RCC 7860 (cell line): ENCODE measurements at regions not wholly inside any gene's neighbourhood (a gene's known extent, or its start where the extent isn't known, plus 50 kb on each side); places are given as distances from the start of the nearest gene placed in this dataset.

Experiments used
- DNase-seq: peaks from one replicate; pipeline ENCODE4 v3.0.0-alpha.2; 2015; ENCODE audit warnings: low spot score
- FAIRE-seq: peaks from 2 replicates; lab custom pipeline; 2012; peaks lifted over from hg19 to GRCh38; lab: Jason Lieb, UNC

GRCh38 chr17:74059479-74060240 is 143.8 kb upstream of the RPL38 start:
- FAIRE-seq, result no peak
- no peak for DNase-seq

GRCh38 chr17:74061758-74062157 is 141.7 kb upstream of the RPL38 start:
- FAIRE-seq (no peak), DNase-seq (no peak)

GRCh38 chr17:74062234-74062633 is 141.2 kb upstream of the RPL38 start:
- no peak for FAIRE-seq
- no peak for DNase-seq

GRCh38 chr17:74063439-74063838 is 140.0 kb upstream of the RPL38 start:
- FAIRE-seq, result no peak
- DNase-seq, result no peak

GRCh38 chr17:74070374-74070773 is 133.1 kb upstream of the RPL38 start:
- no peak for FAIRE-seq
- DNase-seq, result no peak

- FAIRE-seq (no peak), DNase-seq (no peak)
Observed at GRCh38 chr17:74070998-74071679, 132.3 kb upstream of the RPL38 start.

- no peak for FAIRE-seq
- DNase-seq, result no peak
Observed at GRCh38 chr17:74072340-74072739, 131.1 kb upstream of the RPL38 start.

GRCh38 chr17:74076446-74076845 is 127.0 kb upstream of the RPL38 start:
- DNase-seq, result no peak
- no peak for FAIRE-seq

GRCh38 chr17:74077231-74077630 is 126.2 kb upstream of the RPL38 start:
- DNase-seq (no peak), FAIRE-seq (no peak)

- DNase-seq (no peak), FAIRE-seq (no peak)
Observed at GRCh38 chr17:74078363-74078941, 125.0 kb upstream of the RPL38 start.

- DNase-seq (no peak), FAIRE-seq (no peak)
Observed at GRCh38 chr17:74079537-74080300, 123.8 kb upstream of the RPL38 start.

GRCh38 chr17:74080656-74081582 is 122.6 kb upstream of the RPL38 start:
- DNase-seq (no peak), FAIRE-seq (no peak)

- DNase-seq (no peak), FAIRE-seq (no peak)
Observed at GRCh38 chr17:74082886-74083285, 120.6 kb upstream of the RPL38 start.

GRCh38 chr17:74083321-74083720 is 120.2 kb upstream of the RPL38 start:
- no peak for DNase-seq
- no peak for FAIRE-seq

- DNase-seq (no peak), FAIRE-seq (no peak)
Observed at GRCh38 chr17:74085434-74085833, 118.0 kb upstream of the RPL38 start.

- FAIRE-seq, result no peak
- DNase-seq, result no peak
Observed at GRCh38 chr17:74087002-74087585, 116.4 kb upstream of the RPL38 start.

- FAIRE-seq (no peak), DNase-seq (no peak)
Observed at GRCh38 chr17:74088285-74088933, 115.1 kb upstream of the RPL38 start.

- FAIRE-seq, result no peak
- no peak for DNase-seq
Observed at GRCh38 chr17:74088934-74089329, 114.5 kb upstream of the RPL38 start.

- FAIRE-seq (no peak), DNase-seq (no peak)
Observed at GRCh38 chr17:74089380-74089779, 114.1 kb upstream of the RPL38 start.
